Activated T-cell treated with anti-CD3 and anti-CD28 coated beads for 48 hours (primary cell): ENCODE measurements at regions not wholly inside any gene's neighbourhood (a gene's known extent, or its start where the extent isn't known, plus 50 kb on each side); places are given as distances from the start of the nearest gene placed in this dataset.
"Not testable (repeated sequence)": the region's sequence is repeated elsewhere in the genome, so short reads cannot be mapped to it uniquely, and the experiment has no call there.

ENCODE experiments used
- DNase-seq: peaks from one replicate; pipeline ENCODE4 v3.0.0-alpha.2; 2020; ENCODE audit warnings: low read depth

DNA sequence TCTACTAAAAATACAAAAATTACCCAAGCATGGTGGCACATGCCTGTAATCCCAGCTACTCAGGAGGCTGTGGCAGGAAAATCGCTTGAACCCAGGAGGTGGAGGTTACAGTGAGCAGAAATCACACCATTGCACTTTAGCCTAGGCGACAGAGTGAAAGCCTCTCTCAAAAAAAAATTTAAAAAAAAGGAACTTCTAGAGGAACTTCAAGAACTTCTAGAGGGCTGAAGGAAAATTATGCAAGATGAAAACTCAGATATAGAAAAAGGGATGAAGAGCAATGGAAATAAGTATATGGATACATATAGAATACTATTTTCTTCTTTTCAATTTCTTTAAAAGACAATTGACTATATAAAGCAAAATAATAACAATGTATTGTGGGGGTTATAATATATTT, 51.2 kb upstream of the PRR5 start:
- no peak for DNase-seq

DNA sequence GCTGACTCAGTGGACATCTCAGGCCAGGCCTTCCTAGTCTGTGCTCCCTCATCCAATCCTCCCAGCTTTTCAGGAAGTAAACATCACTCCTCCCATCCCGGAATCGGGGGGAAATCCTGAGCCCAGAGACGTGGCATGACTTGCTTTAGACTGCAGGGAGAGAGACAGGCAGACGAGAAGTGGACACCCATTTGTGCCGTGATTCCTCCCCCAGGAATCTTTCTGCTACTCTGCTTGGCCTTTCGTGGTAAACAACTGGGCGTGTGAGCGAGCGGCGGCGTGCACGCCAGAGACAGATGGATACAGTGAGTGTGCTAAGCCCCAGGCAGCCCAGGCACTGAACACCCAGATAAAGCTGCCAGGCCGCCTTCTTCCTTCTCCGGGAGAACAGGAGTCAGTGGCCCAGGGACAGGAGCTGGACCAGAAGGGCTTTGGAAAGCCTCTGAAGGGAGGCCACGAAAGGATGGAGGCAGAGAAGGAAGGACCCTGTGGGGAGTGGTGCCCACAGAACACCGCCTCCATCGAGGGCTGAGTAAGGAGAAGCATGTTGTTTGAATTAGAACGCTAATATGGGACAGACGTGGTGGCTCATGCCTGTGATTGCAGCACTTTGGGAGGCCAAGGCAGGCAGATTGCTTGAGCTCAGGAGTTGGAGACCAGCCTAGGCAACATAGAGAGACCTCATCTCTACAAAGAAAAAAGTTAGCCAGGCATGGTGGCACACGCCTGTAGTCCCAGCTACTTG, 53.0 kb upstream of the PRR5 start:
- no peak for DNase-seq

DNA sequence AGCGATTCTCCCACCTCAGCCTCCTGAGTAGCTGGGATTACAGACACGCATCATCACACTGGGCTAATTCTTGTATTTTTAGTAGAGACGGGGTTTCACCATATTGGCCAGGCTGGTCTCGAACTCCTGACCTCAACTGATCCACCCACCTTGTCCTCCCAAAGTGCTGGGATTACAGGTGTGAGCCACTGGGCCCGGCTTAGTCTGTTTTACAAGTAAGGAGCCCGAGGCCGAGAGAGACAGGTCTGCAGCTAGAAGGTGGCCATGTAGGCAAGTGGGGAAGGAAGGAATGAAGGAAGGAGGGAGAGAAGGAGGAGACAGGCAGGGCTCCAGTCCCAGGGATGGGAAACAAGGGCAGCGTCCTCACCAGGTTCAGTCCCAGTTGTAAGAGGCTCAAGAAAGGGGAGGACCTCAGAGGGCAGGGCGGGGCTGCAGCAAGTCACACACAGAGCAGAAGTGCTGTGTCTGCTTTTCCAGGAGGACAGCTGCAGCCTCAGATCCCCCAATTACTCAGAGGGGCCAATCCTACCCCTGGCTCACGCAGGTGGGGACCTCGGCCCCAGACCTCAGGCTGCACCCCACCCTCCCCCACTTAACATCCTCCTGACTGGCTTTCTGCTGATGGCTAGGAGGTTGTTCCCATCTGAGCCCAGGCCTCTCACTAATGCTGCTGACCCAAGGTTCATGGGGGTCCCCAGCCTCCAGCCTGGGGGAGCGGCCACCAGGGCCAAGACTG, 53.8 kb upstream of the PRR5 start:
- no peak for DNase-seq

DNA sequence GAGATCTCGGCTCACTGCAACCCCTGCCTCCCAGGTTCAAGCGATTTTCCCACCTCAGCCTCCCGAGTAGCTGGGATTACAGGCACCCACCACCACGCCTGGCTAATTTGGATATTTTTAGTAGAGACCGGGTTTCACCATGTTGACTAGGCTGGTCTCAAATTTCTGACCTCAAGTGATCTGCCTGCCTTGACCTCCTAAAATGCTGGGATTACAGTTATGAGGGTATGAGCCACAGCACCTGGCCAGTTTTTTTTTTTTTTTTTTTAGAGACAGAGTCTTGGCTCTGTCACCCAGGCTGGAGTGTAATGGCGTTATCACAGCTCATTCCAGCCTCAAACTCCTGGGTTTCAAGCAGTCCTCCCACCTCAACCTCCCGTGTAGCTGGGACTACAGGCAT, 54.9 kb upstream of the PRR5 start:
- DNase-seq: no peak

DNA sequence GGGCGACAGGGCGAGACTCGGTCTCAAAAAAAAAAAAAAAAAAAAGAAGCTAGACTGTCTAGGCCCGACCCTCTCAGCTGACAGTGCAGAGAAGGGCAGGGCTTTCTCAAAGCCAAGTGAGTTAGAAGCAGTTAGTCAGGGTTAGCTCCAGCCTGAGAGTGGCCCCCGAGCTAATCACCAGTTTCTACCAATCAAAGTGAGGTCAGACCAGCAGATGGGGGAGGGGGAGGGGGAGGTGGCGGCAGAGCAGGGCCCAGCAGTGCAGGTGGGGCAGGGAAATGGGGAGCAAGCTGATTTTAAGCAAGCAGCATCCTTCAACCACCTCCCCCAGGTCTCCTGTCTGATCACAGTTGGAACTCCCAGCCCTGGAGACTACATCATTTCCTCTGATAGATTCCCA, 55.3 kb upstream of the PRR5 start:
- DNase-seq: no peak

DNA sequence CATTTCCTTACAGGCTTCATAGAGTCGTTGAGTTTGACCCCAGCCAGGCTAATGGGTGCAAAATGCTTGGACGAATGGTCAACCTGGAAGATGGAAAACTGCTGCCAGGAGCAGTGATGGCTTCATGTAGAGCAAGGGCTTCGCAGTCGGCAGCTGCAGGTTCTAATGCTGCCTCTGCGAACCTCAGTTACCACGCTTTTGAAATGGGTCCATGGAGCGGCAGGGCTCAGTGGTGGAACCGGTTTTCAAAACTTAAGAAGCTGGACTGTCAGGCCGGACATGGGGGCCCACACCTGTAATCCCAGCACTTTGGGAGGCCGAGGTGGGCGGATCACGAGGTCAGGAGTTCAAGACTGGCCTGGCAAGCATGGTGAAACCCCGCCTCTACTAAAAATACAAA, 55.9 kb upstream of the PRR5 start:
- DNase-seq: no peak

- no peak for DNase-seq
These were observed 56.5 kb upstream of the PRR5 start for GRCh38 chr22:44645531-44645930.

GRCh38 chr22:44645083-44645482, 56.9 kb upstream of the PRR5 start:
- no peak for DNase-seq

GRCh38 chr22:44643526-44644101, 58.4 kb upstream of the PRR5 start:
- not testable (repeated sequence) for DNase-seq

- no peak for DNase-seq
These were observed 59.8 kb upstream of the PRR5 start for GRCh38 chr22:44642096-44642644.

DNA sequence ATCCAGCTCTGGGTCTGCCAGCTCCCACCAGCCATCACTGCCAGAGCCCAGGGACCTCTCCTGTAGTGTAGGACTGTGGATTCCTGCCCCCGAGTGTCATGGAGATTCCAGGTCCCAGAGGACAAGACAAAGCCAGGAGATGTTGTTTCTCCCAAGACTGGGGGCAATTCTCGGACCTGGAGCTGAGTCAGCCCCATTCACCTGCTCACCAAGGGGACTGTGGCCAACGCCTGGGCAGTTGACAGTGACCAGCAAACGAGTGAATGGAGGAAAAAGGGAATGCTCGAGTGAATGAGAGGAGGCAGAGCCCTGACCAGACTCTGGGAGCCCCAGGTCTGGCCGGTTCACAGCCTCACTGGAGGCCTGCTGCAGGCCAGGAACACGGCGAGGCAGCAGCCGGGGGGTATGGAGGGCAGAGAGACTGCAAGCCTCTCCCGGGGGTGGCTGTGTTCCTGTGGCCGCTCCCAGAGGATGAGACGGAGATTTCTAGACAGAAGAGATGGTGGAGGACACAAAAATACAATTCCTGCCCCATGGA, 61.3 kb upstream of the PRR5 start:
- no peak for DNase-seq

GRCh38 chr22:44639891-44640617, 62.0 kb upstream of the PRR5 start:
- DNase-seq: no peak

DNA sequence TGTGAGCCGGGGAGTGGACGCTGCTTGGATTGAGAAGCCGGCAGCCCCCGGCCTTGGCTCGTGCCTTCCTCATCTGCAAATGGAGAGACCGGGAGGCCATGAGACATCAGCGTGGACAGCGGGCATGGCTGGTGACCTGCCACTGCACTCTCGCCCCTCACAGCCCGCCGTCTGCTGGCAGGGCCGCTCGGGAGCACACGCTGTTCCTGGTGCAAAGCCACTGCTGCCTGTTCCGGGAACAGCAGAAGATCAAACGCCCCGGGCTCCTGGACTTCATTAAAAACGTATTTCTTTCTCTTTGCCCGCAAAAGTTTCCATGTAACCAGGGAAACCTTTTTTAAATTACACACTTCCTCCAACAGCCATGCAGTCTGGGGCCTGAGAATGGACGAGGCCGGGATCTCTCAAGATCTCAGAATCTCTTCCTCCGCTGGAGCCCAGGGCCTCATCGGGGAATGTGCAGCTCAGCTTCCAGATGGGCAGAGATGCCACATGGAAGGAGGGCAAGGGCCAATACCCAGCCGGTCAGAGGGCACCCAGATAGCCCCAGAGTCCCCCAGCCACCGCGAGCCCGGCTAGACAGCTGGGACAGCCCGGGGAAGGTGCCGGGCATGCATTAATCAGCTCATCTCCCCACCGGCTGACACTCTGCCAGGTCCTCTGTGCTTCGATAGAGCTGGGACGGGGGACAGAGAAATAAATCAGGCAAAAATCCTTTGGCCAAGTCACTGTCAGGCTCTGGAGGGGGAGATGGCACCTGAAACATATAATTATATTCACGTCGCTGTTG, 62.8 kb upstream of the PRR5 start:
- DNase-seq: no peak

GRCh38 chr22:44636502-44637206, 65.3 kb upstream of the PRR5 start:
- not testable (repeated sequence) for DNase-seq

DNA sequence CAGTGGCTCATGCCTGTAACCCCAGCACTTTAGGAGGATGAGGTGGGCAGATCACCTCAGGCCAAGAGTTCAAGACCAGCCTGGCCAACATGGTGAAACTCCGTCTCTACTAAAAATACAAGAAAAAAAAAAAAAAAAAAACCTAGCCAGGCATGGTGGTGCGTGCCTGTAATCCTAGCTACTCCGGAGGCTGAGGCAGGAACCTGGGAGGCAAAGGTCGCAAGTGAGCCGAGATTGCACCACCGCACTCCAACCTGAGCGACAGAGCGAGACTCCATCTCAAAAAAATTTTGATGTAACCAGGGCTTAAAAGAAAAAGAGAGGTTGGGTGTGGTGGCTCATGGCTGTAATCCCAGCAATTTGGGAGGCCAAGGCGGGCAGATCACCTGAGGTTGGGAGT, 66.4 kb upstream of the PRR5 start:
- not testable (repeated sequence) for DNase-seq

DNA sequence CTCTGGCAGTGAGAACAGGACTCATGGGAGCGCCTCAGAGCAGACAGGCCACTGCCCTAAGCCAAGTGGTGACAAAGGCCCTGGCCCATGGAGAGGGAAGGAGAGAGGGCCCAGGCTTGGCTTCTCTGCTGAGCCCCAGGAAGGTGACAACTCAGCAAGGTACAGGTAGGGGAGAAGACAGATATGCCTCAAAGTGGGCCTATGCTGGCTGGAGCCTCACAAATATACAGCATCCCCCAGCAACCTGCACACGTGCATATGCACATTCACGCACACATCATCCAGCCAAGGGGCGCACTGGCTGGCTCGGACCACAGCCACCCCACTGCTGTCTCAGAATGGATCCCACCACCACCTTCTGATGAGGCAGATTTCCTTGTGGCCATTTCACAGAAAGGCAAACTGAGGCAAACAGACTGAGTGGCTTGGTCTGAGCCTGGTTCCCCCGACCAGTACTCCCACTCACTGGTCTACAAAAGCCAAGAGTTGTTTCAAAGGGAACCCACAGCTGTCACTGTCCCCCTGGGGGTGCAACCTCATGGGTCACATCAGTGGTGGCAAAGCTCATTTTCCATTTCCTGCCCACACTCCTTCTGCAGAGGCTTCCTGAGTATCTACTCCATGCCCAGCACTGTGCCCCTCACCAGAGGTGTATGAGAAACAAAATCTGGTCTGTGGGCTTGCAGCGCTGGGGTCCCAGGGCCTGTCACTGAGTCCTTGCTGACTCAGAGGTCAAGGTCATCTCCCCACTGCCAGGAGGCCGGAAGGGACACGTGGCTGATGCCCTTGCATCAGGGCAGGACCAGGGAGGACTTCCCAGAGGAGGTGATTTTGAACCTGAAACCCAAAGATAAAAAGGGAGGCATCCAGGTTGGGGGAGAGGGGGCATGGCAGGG, 67.3 kb upstream of the PRR5 start:
- DNase-seq: no peak

DNA sequence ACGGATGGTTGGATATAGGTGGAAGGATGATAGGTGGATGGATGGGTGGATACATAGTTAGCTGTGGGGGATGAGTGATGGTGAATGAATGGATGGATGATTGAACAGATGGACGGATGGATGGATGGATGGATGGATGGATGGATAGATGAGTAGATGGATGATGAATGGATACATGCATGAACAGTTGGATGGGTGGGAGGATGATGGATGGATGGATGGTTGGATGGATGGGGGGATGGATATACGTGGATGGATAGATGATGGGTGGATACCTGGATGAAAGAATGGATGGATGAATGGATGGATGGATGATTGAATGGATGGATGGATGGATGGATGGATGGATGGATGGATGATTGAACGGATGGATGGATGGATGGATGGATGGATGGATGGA, 68.4 kb upstream of the PRR5 start:
- no peak for DNase-seq

GRCh38 chr22:44632541-44633396, 69.2 kb upstream of the PRR5 start:
- no peak for DNase-seq

GRCh38 chr22:44630826-44631225, 71.2 kb upstream of the PRR5 start:
- DNase-seq: no peak
